COLO829 (cell line): ENCODE measurements at regions not wholly inside any gene's neighbourhood (a gene's known extent, or its start where the extent isn't known, plus 50 kb on each side); places are given as distances from the start of the nearest gene placed in this dataset.

ENCODE experiments used
- DNase-seq: peaks from one replicate; pipeline ENCODE4 v3.0.0; 2012; ENCODE audit warnings: low spot score

DNA sequence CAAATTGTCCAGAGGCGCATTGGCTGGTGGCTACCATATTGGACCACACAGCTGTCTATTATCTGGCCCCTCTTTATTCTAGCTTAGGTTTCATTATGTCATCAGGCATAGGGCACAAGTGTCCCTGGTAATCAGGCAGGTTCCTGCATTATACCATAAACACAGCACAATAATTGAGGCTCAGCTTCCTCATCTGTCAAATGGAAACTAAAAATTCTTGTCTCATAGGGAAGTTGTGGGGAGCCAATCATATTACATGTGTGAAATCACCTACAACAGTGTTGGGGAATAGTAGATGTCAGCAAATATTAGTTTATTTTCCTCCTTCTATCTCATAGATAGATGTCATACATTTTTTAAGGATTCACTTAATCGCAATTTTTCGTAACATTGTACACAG is 231.0 kb upstream of the SORL1-AS1 start:
- DNase-seq: no peak
